GM12864 (cell line): ENCODE measurements at regions not wholly inside any gene's neighbourhood (a gene's known extent, or its start where the extent isn't known, plus 50 kb on each side); places are given as distances from the start of the nearest gene placed in this dataset.

ENCODE experiments used
- DNase-seq: peaks from one replicate; pipeline ENCODE4 v3.0.0-alpha.2; 2011; ENCODE audit warnings: low read depth
- H3K4me3 ChIP-seq: 2 replicates; pipeline ENCODE4 v1.5.1; 2011; ENCODE audit warnings: mild to moderate bottlenecking, low read depth, low read length, control low read depth
- CTCF ChIP-seq: IDR thresholded peaks from 2 replicates; pipeline ENCODE4 v1.5.1; 2011; ENCODE audit warnings: low read depth, mild to moderate bottlenecking, moderate library complexity, low read length, control low read depth, inconsistent platforms; ENCODE audit errors: missing control alignments

DNA sequence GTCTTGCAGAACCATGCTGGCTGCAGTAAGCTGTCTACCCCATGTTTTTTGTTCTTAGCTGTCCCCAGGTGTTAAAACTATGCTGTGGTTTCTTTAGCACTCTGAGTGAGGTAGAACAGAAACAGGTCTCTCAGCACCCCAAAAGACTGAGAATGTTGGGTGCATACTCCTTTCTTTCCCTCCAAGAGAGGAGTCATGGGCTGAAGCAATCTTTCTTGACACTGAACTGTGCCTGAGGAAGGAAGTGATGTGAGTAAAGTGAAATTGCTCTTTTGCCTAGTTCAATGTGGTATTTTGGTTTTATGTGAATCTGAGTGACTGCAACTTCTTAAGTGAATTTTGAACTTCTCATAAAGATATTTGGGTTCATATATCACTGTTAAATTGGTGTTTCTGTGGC, 138.0 kb upstream of the MCHR2 start:
- no peak for TF ChIP-seq CTCF
- no peak for DNase-seq

DNA sequence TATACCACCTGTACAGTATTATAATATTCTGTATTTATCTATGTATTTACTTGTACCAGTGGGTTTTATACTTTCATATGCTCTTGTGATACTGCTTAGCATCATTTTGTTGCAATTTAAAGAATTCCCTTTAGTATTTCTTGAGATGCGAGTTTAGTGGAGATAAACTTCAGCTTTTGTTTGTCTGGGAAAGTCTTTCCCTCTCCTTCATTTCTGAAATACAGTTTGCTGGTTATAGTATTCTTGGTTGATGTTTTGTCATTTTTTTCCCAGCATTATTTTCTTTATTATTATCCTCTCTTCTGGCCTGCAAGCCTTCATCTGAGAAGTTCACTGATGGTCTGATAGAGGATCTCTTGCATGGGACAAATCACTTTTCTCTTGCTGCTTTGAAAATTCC, 136.6 kb upstream of the MCHR2 start:
- TF ChIP-seq CTCF: no peak
- no peak overlapping the region for H3K4me3 ChIP-seq
- no peak for DNase-seq

More for the DNA sequence above, 138.0 kb upstream of the MCHR2 start:
- H3K4me3 ChIP-seq: no peak overlapping the region

GRCh38 chr6:100126790-100127484, 132.9 kb upstream of the MCHR2 start:
- DNase-seq: no peak

DNA sequence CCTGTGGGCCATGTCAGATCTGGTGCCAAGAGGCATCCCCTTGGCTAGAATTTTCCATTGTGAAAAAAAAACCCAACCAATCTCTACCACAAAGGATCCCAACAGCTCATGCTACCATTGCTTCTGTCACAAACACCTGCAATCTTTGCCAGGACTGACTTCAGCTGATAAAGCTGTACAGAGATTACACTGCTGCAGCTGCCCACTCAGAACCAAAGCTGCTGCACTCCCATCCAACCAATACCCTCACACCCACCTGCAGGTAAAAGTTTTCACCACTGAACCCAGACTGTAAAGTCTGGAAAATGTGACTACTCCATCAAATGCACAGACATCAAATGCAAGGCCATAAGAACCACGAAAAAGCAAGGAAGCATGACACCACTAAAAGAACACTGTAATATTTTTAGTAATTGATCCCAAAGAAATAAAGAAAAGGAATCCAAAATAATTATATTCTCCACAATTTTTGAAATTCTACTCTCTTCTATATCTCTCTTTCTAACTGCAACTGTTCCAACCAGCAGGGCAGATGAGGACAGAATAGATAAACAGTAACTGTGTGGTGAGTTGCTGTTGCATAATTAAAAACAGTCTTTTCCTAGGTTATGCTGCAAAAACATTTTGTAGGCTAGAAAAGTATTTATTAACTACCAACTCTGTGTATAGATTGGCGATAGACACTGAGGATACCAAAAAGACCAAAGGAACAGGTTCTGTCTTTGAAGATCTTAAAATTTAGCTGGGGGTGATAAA, 128.0 kb upstream of the MCHR2 start:
- H3K4me3 ChIP-seq: no peak overlapping the region
- no peak for DNase-seq
- no peak for TF ChIP-seq CTCF

More at GRCh38 chr6:100126790-100127484, 132.9 kb upstream of the MCHR2 start:
- H3K4me3 ChIP-seq: no peak overlapping the region
- no peak for TF ChIP-seq CTCF

DNA sequence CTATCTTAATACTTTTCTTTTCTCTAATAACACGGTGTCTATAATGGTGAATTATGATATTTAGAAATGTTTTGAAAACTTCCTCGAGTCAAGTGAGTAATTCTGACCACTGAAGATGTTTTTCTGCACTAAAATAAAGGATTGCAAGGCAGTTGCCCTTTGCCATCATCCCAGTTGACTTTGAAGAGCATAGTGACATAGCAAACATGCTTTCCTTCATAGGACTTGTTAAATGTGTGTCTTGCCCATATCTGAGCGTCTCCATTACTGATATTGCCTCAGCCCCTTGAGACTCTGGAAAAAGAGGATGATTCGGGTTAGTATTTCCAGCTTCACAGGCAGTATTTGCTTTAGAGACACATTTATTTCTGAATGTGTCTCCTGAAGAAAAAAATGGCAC, 125.2 kb upstream of the MCHR2 start:
- H3K4me3 ChIP-seq: no peak overlapping the region
- no peak for DNase-seq
- TF ChIP-seq CTCF: no peak

- no peak overlapping the region for H3K4me3 ChIP-seq
- no peak for TF ChIP-seq CTCF
- no peak for DNase-seq
Observed at GRCh38 chr6:100118301-100118700, 124.3 kb upstream of the MCHR2 start.
